ENCODE measurements at regions not wholly inside any gene's neighbourhood (a gene's known extent, or its start where the extent isn't known, plus 50 kb on each side); places are given as distances from the start of the nearest gene placed in this dataset.

GRCh38 chr14:61193476-61193875 is 87.7 kb downstream of the TMEM30B start:
- Histone ChIP-seq H3K27ac (ENCODE audit: low read depth, low read length) (no peak overlapping the region), H3K27me3 (ENCODE audit: control insufficient read depth, insufficient read depth, low read length, poor library complexity, severe bottlenecking) (no peaks in the 10 kb centered on the region), H3K9ac (ENCODE audit: extremely low read depth, low read length, poor library complexity, severe bottlenecking) (no peak overlapping the region), H3K36me3 (ENCODE audit: control insufficient read depth, insufficient read depth, low read length) (no peaks in the 10 kb centered on the region), H3K4me3 (ENCODE audit: low read length) (no peak overlapping the region), H3K9me3 (ENCODE audit: control insufficient read depth, low read length) (no peaks in the 10 kb centered on the region), H3K4me1 (ENCODE audit: control insufficient read depth, insufficient read depth, low read length) (no peaks in the 10 kb centered on the region)
- Mint-ChIP-seq H3K36me3 (ENCODE audit: low read depth) (no peaks in the 10 kb centered on the region), H3K4me1 (peaks cover 14% of the 10 kb centered on the region), H3K9me3 (no peaks in the 10 kb centered on the region), H3K27ac (no peak overlapping the region), H3K4me3 (no peak overlapping the region), H3K27me3 (ENCODE audit: insufficient read depth) (peaks cover 12% of the 10 kb centered on the region)
- TF ChIP-seq CTCF (conservative IDR thresholded peaks at IDR 0.05): no peak
- DNase-seq: no peak
- 84 to 100% methylated on average over 1 of the region's 1 CpG for WGBS, 2 experiments (ENCODE audit: insufficient coverage in 1 of 2, insufficient read length in 1 of 2)

DNA sequence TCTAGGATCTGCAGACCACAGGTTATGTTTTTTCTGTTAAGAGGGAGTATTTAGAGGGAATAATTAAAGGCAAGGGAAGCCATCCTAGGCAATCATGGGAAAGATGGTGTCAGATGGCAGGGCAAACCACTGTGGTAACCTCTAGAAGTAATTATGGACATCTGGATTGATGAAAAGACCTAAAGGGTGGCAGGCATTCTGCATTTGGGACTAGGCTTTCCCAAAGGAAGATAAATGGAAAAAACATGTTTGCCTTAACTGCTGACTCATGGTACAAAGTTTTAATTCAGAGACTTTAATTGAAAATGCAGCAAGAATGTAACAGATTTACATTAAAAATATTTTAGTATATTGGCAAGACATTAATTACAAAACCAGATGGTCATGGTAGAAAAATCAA is 88.1 kb downstream of the TMEM30B start:
- Mint-ChIP-seq H3K27ac (no peak overlapping the region), H3K27me3 (ENCODE audit: insufficient read depth) (peaks cover 12% of the 10 kb centered on the region), H3K4me1 (peaks cover 14% of the 10 kb centered on the region), H3K9me3 (no peaks in the 10 kb centered on the region), H3K36me3 (ENCODE audit: low read depth) (no peaks in the 10 kb centered on the region), H3K4me3 (no peak overlapping the region)
- Histone ChIP-seq H3K4me1 (ENCODE audit: control insufficient read depth, insufficient read depth, low read length) (no peaks in the 10 kb centered on the region), H3K36me3 (ENCODE audit: control insufficient read depth, insufficient read depth, low read length) (no peaks in the 10 kb centered on the region), H3K9ac (ENCODE audit: extremely low read depth, low read length, poor library complexity, severe bottlenecking) (no peak overlapping the region), H3K27ac (ENCODE audit: low read depth, low read length) (no peak overlapping the region), H3K9me3 (ENCODE audit: control insufficient read depth, low read length) (no peaks in the 10 kb centered on the region), H3K4me3 (ENCODE audit: low read length) (no peak overlapping the region), H3K27me3 (ENCODE audit: control insufficient read depth, insufficient read depth, low read length, poor library complexity, severe bottlenecking) (no peaks in the 10 kb centered on the region)
- DNase-seq: no peak
- TF ChIP-seq CTCF (conservative IDR thresholded peaks at IDR 0.05): no peak

- DNase-seq: no peak
- Mint-ChIP-seq H3K4me1 (peaks cover 23% of the 10 kb centered on the region), H3K36me3 (ENCODE audit: low read depth) (no peaks in the 10 kb centered on the region), H3K27ac (no peak overlapping the region), H3K4me3 (no peak overlapping the region), H3K27me3 (ENCODE audit: insufficient read depth) (peaks cover 12% of the 10 kb centered on the region), H3K9me3 (no peaks in the 10 kb centered on the region)
- no peak overlapping the region for H3K27ac ChIP-seq (ENCODE audit: low read depth, low read length)
- 85% methylated on average over 1 of the region's 1 CpG; no CpG with 5 or more reads in 1 of the 2 experiments for WGBS, 2 experiments (ENCODE audit: insufficient coverage in 1 of 2, insufficient read length in 1 of 2)
- no peak overlapping the region for H3K4me3 ChIP-seq (ENCODE audit: low read length)
- H3K9me3 ChIP-seq (ENCODE audit: control insufficient read depth, low read length): no peaks in the 10 kb centered on the region
- no peaks in the 10 kb centered on the region for H3K36me3 ChIP-seq (ENCODE audit: control insufficient read depth, insufficient read depth, low read length)
- no peak for TF ChIP-seq CTCF (conservative IDR thresholded peaks at IDR 0.05)
- no peaks in the 10 kb centered on the region for H3K4me1 ChIP-seq (ENCODE audit: control insufficient read depth, insufficient read depth, low read length)
- H3K9ac ChIP-seq (ENCODE audit: extremely low read depth, low read length, poor library complexity, severe bottlenecking): no peak overlapping the region
- H3K27me3 ChIP-seq (ENCODE audit: control insufficient read depth, insufficient read depth, low read length, poor library complexity, severe bottlenecking): no peaks in the 10 kb centered on the region
Measured at GRCh38 chr14:61191733-61192132, 89.4 kb downstream of the TMEM30B start.
